ENCODE measurements at regions not wholly inside any gene's neighbourhood (a gene's known extent, or its start where the extent isn't known, plus 50 kb on each side); places are given as distances from the start of the nearest gene placed in this dataset.

- DNase-seq (ENCODE audit: low spot score in 2 of 2) (no peak), ATAC-seq (ENCODE audit: low read depth) (no peak)
- Mint-ChIP-seq H3K4me1 (no peaks in the 10 kb centered on the region), H3K9me3 (no peaks in the 10 kb centered on the region), H3K27ac (no peak overlapping the region), H3K4me3 (no peak overlapping the region), H3K36me3 (no peaks in the 10 kb centered on the region), H3K27me3 (no peaks in the 10 kb centered on the region)
Measured at GRCh38 chr7:85833066-85833465, 646.2 kb upstream of the SEMA3D start.

- no peaks in the 10 kb centered on the region for H3K27me3 Mint-ChIP-seq
- no peaks in the 10 kb centered on the region for H3K9me3 Mint-ChIP-seq
- H3K4me3 Mint-ChIP-seq, result no peak overlapping the region
- no peak overlapping the region for H3K27ac Mint-ChIP-seq
- no peaks in the 10 kb centered on the region for H3K36me3 Mint-ChIP-seq
- DNase-seq (ENCODE audit: low spot score in 2 of 2) (no peak), ATAC-seq (ENCODE audit: low read depth) (no peak)
- H3K4me1 Mint-ChIP-seq, result no peaks in the 10 kb centered on the region
Measured at GRCh38 chr7:85830982-85831381, 644.1 kb upstream of the SEMA3D start.

- Mint-ChIP-seq H3K9me3 (no peaks in the 10 kb centered on the region), H3K27ac (no peak overlapping the region), H3K4me3 (no peak overlapping the region), H3K4me1 (no peaks in the 10 kb centered on the region), H3K36me3 (no peaks in the 10 kb centered on the region), H3K27me3 (no peaks in the 10 kb centered on the region)
- DNase-seq (ENCODE audit: low spot score in 2 of 2), result no peak
- no peak for ATAC-seq (ENCODE audit: low read depth)
Measured at GRCh38 chr7:85829817-85830432, 643.1 kb upstream of the SEMA3D start.

- no peaks in the 10 kb centered on the region for H3K9me3 Mint-ChIP-seq
- no peaks in the 10 kb centered on the region for H3K4me1 Mint-ChIP-seq
- DNase-seq (ENCODE audit: low spot score in 2 of 2) (no peak), ATAC-seq (ENCODE audit: low read depth) (no peak)
- no peak overlapping the region for H3K27ac Mint-ChIP-seq
- H3K4me3 Mint-ChIP-seq, result no peak overlapping the region
- H3K36me3 Mint-ChIP-seq, result no peaks in the 10 kb centered on the region
- no peaks in the 10 kb centered on the region for H3K27me3 Mint-ChIP-seq
Measured at GRCh38 chr7:85829176-85829575, 642.3 kb upstream of the SEMA3D start.

- DNase-seq (ENCODE audit: low spot score in 2 of 2) (no peak), ATAC-seq (ENCODE audit: low read depth) (no peak)
- Mint-ChIP-seq H3K9me3 (no peaks in the 10 kb centered on the region), H3K36me3 (no peaks in the 10 kb centered on the region), H3K27me3 (no peaks in the 10 kb centered on the region), H3K4me1 (no peaks in the 10 kb centered on the region), H3K4me3 (no peak overlapping the region), H3K27ac (no peak overlapping the region)
Measured at GRCh38 chr7:85828614-85829013, 641.8 kb upstream of the SEMA3D start.

GRCh38 chr7:85823396-85824080, 636.7 kb upstream of the SEMA3D start:
- no peak for ATAC-seq (ENCODE audit: low read depth)
- Mint-ChIP-seq H3K4me1 (no peaks in the 10 kb centered on the region), H3K36me3 (no peaks in the 10 kb centered on the region), H3K27me3 (no peaks in the 10 kb centered on the region), H3K27ac (no peak overlapping the region), H3K9me3 (peaks cover 1% of the 10 kb centered on the region), H3K4me3 (no peak overlapping the region)
- DNase-seq (ENCODE audit: low spot score in 2 of 2), result no peak

GRCh38 chr7:85821926-85822325, 635.1 kb upstream of the SEMA3D start:
- ATAC-seq (ENCODE audit: low read depth) (no peak), DNase-seq (ENCODE audit: low spot score in 2 of 2) (no peak)
- Mint-ChIP-seq H3K9me3 (peaks cover 1% of the 10 kb centered on the region), H3K27me3 (no peaks in the 10 kb centered on the region), H3K4me1 (no peaks in the 10 kb centered on the region), H3K4me3 (no peak overlapping the region), H3K36me3 (no peaks in the 10 kb centered on the region), H3K27ac (no peak overlapping the region)

- H3K4me3 Mint-ChIP-seq, result no peak overlapping the region
- H3K36me3 Mint-ChIP-seq, result no peaks in the 10 kb centered on the region
- H3K27ac Mint-ChIP-seq, result no peak overlapping the region
- ATAC-seq (ENCODE audit: low read depth) (no peak), DNase-seq (ENCODE audit: low spot score in 2 of 2) (no peak)
- no peaks in the 10 kb centered on the region for H3K4me1 Mint-ChIP-seq
- H3K9me3 Mint-ChIP-seq, result peaks cover 1% of the 10 kb centered on the region
- no peaks in the 10 kb centered on the region for H3K27me3 Mint-ChIP-seq
Measured at GRCh38 chr7:85820702-85821443, 634.0 kb upstream of the SEMA3D start.

- Mint-ChIP-seq H3K36me3 (no peaks in the 10 kb centered on the region), H3K27ac (no peak overlapping the region), H3K9me3 (peaks cover 1% of the 10 kb centered on the region), H3K4me1 (no peaks in the 10 kb centered on the region), H3K27me3 (no peaks in the 10 kb centered on the region), H3K4me3 (no peak overlapping the region)
- ATAC-seq (ENCODE audit: low read depth) (no peak), DNase-seq (ENCODE audit: low spot score in 2 of 2) (no peak)
Measured at GRCh38 chr7:85815526-85815925, 628.7 kb upstream of the SEMA3D start.

GRCh38 chr7:85806321-85806720, 619.5 kb upstream of the SEMA3D start:
- H3K27ac Mint-ChIP-seq, result no peak overlapping the region
- DNase-seq (ENCODE audit: low spot score in 2 of 2), result no peak
- H3K4me1 Mint-ChIP-seq, result no peaks in the 10 kb centered on the region
- no peak for ATAC-seq (ENCODE audit: low read depth)
- no peak overlapping the region for H3K4me3 Mint-ChIP-seq
- H3K27me3 Mint-ChIP-seq, result no peaks in the 10 kb centered on the region
- H3K9me3 Mint-ChIP-seq, result no peaks in the 10 kb centered on the region
- no peaks in the 10 kb centered on the region for H3K36me3 Mint-ChIP-seq

GRCh38 chr7:85805656-85806055, 618.8 kb upstream of the SEMA3D start:
- Mint-ChIP-seq H3K27me3 (no peaks in the 10 kb centered on the region), H3K4me3 (no peak overlapping the region), H3K36me3 (no peaks in the 10 kb centered on the region), H3K27ac (no peak overlapping the region), H3K4me1 (no peaks in the 10 kb centered on the region), H3K9me3 (no peaks in the 10 kb centered on the region)
- DNase-seq (ENCODE audit: low spot score in 2 of 2) (no peak), ATAC-seq (ENCODE audit: low read depth) (no peak)

GRCh38 chr7:85805249-85805648, 618.4 kb upstream of the SEMA3D start:
- Mint-ChIP-seq H3K27ac (no peak overlapping the region), H3K9me3 (no peaks in the 10 kb centered on the region), H3K4me1 (no peaks in the 10 kb centered on the region), H3K4me3 (no peak overlapping the region), H3K27me3 (no peaks in the 10 kb centered on the region), H3K36me3 (no peaks in the 10 kb centered on the region)
- DNase-seq (ENCODE audit: low spot score in 2 of 2), result no peak
- no peak for ATAC-seq (ENCODE audit: low read depth)

- no peaks in the 10 kb centered on the region for H3K4me1 Mint-ChIP-seq
- no peaks in the 10 kb centered on the region for H3K9me3 Mint-ChIP-seq
- ATAC-seq (ENCODE audit: low read depth), result no peak
Measured at GRCh38 chr7:85802211-85802610, 615.4 kb upstream of the SEMA3D start.

GRCh38 chr7:85796956-85797355, 610.1 kb upstream of the SEMA3D start:
- H3K36me3 Mint-ChIP-seq, result no peaks in the 10 kb centered on the region
- no peak overlapping the region for H3K4me3 Mint-ChIP-seq
- no peaks in the 10 kb centered on the region for H3K4me1 Mint-ChIP-seq
- H3K27ac Mint-ChIP-seq, result no peak overlapping the region
- H3K9me3 Mint-ChIP-seq, result peaks cover 3% of the 10 kb centered on the region
- ATAC-seq (ENCODE audit: low read depth) (no peak), DNase-seq (ENCODE audit: low spot score in 2 of 2) (no peak)
- no peaks in the 10 kb centered on the region for H3K27me3 Mint-ChIP-seq

More at GRCh38 chr7:85802211-85802610, 615.4 kb upstream of the SEMA3D start:
- H3K27me3 Mint-ChIP-seq, result no peaks in the 10 kb centered on the region
- no peak overlapping the region for H3K27ac Mint-ChIP-seq
- no peak overlapping the region for H3K4me3 Mint-ChIP-seq
- H3K36me3 Mint-ChIP-seq, result no peaks in the 10 kb centered on the region
- no peak for DNase-seq (ENCODE audit: low spot score in 2 of 2)

Measured in memory B cell (primary cell).